PC-3 (cell line): ENCODE measurements at regions not wholly inside any gene's neighbourhood (a gene's known extent, or its start where the extent isn't known, plus 50 kb on each side); places are given as distances from the start of the nearest gene placed in this dataset.

ENCODE experiments used
- CTCF ChIP-seq: fragments of 300-600 bp; sonication (generic); conservative IDR thresholded peaks from 2 replicates; pipeline ENCODE4 v1.5.1; 2017; ENCODE audit warnings: antibody characterized with exemption, low read depth, mild to moderate bottlenecking, low read length
- EZH2 ChIP-seq: fragments of 300-600 bp; sonication (generic); IDR thresholded peaks from one replicate; pipeline ENCODE4 v1.6.1; 2017; ENCODE audit warnings: antibody characterized with exemption, mild to moderate bottlenecking, low read length; ENCODE audit not compliant: unreplicated experiment

GRCh38 chr2:234433201-234433600 lies 63.7 kb downstream of the ARL4C start:
- TF ChIP-seq CTCF (no peak), EZH2 (no peak)
